PC-9 (cell line): ENCODE measurements at regions not wholly inside any gene's neighbourhood (a gene's known extent, or its start where the extent isn't known, plus 50 kb on each side); places are given as distances from the start of the nearest gene placed in this dataset.

ENCODE experiments used
- EZH2 ChIP-seq: fragments of 200-600 bp; sonication (generic); IDR thresholded peaks from 2 replicates; pipeline ENCODE4 v1.8.0; 2017; ENCODE audit warnings: antibody characterized with exemption, low read depth
- TF ChIP-seq, protein P1 (sequence below): fragments of 200-600 bp; sonication (generic); conservative IDR thresholded peaks from 2 replicates; pipeline ENCODE4 v1.6.1; 2017; ENCODE audit warnings: mixed run types, antibody characterized with exemption, mild to moderate bottlenecking, moderate library complexity

DNA sequence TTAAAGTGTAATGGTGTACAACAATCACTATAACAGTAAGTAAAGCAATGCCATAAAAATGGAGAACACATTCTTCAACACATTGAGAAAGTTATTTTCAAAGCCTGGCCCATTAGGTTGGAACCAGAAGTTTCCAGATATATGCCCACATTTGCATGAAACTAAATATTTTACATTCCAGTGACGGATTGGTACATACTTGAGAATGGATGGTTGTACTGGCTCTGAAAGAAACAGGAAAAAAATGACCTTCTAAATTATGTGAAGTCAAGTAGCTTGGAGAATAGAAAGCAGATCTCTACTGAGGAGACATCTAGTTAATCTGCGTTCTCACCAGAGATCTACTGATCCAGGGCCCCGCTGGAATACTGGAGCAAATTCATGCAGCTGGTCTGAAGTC lies 1037.0 kb downstream of the NR2F1-AS1 start:
- TF ChIP-seq, protein P1, sequence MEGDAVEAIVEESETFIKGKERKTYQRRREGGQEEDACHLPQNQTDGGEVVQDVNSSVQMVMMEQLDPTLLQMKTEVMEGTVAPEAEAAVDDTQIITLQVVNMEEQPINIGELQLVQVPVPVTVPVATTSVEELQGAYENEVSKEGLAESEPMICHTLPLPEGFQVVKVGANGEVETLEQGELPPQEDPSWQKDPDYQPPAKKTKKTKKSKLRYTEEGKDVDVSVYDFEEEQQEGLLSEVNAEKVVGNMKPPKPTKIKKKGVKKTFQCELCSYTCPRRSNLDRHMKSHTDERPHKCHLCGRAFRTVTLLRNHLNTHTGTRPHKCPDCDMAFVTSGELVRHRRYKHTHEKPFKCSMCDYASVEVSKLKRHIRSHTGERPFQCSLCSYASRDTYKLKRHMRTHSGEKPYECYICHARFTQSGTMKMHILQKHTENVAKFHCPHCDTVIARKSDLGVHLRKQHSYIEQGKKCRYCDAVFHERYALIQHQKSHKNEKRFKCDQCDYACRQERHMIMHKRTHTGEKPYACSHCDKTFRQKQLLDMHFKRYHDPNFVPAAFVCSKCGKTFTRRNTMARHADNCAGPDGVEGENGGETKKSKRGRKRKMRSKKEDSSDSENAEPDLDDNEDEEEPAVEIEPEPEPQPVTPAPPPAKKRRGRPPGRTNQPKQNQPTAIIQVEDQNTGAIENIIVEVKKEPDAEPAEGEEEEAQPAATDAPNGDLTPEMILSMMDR, result no peak
- TF ChIP-seq EZH2, result no peak
